SK-MEL-5 (cell line): ENCODE measurements at regions not wholly inside any gene's neighbourhood (a gene's known extent, or its start where the extent isn't known, plus 50 kb on each side); places are given as distances from the start of the nearest gene placed in this dataset.
"Not testable (repeated sequence)": the region's sequence is repeated elsewhere in the genome, so short reads cannot be mapped to it uniquely, and the experiment has no call there.

Experiments used
- DNase-seq: peaks from one replicate; pipeline ENCODE4 v3.0.0-alpha.2; 2016; ENCODE audit warnings: low read depth, low spot score
- in situ Hi-C: cut with HindIII; loops from 2 replicates; pipeline ENCODE4 v1.10.0; 2016; ENCODE audit warnings: low sequenced_read_pairs, high pct_unique_total_duplicates, low pct_unique_long_range_greater_than_20kb

- DNase-seq: no peak
- in situ Hi-C loops: no loop called here
Measured at GRCh38 chr11:110347660-110348059, 51.2 kb upstream of the RDX start.

- peak; percentile 98 for DNase-seq
- in situ Hi-C loops: no loop called here
Measured at GRCh38 chr11:110349138-110349996, 53.0 kb upstream of the RDX start.

DNA sequence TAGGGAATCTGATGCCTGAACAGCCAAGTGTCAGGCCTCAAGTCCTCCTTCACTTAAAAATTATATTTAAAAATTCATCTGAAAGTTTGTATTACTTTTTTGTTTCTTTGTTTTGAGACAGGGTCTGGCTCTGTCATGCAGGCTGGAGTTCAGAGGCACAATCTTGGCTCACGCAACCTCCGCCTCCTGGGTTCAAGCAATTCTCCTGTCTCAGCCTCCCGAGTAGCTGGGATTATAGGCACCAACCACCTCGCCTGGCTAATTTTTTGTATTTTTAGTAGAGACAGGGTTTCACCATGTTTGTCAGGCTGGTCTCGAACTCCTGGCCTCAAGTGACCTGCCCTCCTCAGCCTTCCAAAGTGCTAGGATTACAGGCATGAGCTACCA, 53.6 kb upstream of the RDX start:
- in situ Hi-C loops, DNase-seq: not testable (repeated sequence)

- in situ Hi-C loops: no loop called here
- DNase-seq: peak; percentile 91
Measured at GRCh38 chr11:110355011-110355744, 58.8 kb upstream of the RDX start.

DNA sequence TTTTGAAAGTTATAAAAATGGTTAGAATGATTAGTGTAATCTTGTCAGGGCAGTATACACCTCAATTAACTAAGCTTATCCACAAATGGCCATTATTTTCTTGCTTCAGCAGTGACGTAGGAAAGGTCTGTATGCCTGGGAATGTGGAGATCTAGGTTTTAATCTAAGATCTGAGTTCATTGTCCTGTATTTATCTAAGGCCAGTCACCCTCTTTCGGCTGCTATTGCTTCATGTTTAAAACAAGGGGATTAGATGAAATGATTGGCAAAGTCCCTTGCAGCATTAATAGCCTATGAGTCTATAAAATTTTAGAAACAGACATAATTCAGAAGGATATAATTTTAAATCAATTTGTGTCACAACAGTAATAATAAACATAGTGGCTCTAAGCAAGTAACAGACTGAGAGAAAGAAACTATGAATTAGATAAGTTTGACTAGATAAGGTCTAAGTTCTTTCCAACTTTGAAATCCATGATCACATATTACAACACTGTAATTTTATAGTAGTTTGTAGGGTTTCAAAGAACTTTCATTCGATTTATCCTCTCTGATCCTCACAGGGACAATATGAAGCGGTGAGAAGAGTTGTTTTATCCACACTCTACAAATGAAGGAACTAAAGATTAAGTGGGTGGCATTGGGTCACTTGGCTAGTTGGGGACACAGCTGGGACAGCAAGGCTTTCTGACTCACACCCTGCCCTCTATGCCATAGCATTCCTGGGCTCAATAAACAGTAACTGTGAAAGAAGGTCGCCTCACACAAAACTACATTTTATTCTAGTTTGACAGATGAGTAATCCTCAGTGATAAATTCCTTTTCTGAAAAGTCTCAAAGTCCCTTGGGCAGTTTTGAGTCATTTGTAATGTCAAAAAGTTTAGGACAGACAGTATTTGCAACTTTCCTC, 60.6 kb upstream of the RDX start:
- peak; percentile 71 for DNase-seq
- in situ Hi-C loops: no loop called here

DNA sequence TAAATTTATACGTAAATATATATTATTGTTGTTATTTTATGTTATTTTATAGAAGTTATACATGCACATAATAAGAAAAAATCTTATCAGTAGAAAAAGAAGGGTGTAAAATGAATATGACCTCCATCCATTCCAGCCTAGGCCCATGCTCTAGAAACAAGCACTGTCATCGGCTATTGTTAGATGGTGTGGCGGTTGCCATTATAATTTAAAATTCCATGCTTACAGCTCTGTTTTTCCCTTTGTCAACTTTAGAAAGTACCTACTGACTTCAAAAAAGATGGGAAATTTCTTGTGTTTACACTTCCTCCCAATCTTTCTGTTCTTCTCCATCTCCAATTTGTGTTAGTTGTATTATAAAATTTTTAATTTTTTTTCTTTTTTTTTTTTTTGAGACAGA, 61.9 kb upstream of the RDX start:
- in situ Hi-C loops: no loop called here
- no peak for DNase-seq

GRCh38 chr11:110360781-110361408, 64.5 kb upstream of the RDX start:
- in situ Hi-C loops, DNase-seq: not testable (repeated sequence)

DNA sequence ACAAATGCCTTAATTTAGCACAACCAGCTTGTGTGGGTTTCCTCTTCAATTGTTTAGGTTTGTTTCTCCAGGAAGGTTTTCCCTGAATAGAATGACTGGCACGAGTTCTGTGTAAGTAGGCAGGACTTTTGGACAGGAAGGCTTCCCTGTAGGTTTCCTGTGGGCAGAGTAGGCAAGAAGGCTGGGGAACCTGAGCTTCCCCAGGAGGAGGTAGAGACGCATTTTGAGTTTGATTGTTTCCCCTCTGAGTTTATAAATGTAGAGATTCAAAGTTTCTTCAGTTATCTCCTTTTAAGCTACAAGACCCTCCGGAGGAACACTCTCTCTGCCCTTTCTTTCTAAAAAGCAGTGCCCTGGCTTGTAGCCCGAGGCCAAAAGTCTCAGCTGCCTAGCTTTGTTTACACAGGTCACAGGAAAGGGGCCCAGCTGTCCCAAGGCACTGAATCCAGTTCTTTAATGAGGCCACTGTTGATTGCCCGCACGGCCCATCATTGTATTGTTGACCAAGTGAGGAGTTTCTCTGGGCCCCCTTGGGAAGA, 66.6 kb upstream of the RDX start:
- in situ Hi-C loops: no loop called here
- DNase-seq: peak; percentile 86

DNA sequence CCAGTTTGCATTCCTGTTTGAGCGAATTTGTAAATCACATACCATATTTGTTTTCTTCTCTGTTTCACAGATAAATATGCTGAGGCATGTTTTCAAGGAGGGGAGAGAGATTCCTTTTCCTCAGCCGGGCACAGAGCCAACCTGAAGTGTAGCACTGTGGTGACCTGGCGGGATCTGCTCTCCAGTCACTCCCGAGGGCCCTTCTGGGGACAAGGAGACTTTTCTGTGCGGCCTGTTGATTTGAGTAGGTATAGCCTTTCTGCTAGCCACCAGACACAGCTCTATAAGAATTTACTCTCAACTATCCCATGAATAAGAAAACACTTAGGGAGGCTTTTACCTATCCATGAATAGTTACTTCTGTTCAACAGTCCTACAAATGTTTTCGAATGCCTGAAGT, 63.5 kb upstream of the FDX1 start:
- in situ Hi-C loops: no loop called here
- no peak for DNase-seq

DNA sequence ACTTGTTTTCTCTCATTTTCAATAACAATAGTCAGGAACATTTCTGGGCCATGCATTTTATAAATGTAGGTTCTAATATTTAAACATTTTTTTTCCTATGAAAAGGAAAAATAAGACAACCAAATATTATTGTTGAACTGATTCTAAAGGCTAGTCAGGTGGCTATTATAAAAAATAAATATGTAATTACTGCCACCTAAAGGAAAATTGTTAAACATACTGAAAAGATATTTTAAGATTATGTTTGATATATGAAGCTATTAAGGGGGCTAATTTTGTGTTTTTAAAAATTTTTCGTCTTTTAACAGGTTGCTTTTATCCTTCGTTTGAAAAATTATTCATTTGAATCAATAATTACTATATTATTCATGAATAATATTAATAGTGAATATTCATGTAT, 62.2 kb upstream of the FDX1 start:
- no peak for DNase-seq
- in situ Hi-C loops: no loop called here

GRCh38 chr11:110371084-110371483, 58.7 kb upstream of the FDX1 start:
- in situ Hi-C loops: no loop called here
- DNase-seq: peak; percentile 29

DNA sequence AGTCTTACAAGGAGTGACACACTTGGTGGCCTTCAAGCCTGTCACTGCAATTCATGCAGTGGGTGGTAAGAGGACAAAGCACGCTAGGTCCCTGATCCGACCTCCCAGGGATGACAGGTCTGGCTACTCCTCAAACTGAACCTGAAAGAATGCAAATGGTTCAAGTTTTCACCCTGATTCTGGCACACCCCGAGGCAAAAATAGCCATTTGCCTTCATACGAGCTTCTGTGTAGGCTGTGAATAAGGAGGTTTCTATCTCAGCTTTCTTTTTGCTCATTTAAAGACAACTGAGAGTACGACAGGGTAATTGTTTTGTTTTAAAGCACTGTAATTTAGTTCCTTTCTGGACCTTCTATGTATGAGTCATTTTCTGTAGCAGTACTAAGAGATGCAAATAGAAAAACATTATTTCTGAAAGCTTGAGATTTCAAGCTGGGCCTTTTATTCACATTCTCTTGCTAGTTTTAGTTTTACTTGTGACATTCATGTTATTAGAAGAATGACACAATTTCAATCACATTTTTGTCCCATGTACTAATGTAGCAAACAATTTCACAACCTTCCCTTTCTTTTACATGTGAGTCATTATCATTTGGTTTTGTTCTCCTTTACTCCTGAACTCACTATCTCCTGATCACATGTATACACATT, 56.6 kb upstream of the FDX1 start:
- peak; percentile 37 for DNase-seq

DNA sequence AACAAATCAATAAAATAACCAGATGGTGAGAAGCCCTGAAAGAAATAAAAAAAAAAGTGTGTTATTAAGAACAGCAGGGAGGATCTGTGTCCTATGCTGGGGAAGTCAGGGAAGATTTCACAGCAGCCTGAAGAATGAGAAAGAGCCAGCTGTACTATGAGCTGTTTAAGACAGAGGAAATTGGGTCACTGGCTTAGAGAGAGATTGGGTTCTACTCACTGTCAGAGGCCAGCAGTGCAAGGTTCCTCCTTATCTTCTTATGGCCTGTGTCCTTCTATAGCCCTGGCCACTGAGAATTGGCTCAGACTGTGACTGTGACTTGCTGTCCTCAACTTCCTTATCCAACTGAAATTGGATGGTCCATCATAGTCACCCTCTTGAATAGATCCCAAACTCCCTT, 54.8 kb upstream of the FDX1 start:
- DNase-seq: no peak
- in situ Hi-C loops: no loop called here

More for the DNA sequence above, 56.6 kb upstream of the FDX1 start:
- in situ Hi-C loops: no loop called here

DNA sequence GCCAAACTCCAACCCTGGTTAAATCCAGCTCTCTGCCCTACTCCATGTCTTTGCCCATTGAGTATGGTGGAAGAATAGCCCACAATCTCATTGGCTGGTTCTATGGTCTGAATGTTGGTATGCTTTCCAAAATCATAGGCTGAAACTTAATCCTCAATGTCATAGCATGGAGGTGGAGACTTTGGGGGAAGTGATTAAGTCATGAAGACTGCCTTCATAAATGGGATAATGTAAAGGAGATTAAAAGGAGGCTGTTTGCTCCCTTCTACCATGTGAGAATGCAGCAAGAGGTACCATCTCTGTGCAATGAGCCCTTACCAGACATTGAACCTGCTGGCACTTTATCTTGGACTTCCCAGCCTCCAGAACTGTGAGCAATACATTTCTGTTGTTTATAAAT, 54.4 kb upstream of the FDX1 start:
- in situ Hi-C loops: no loop called here

DNA sequence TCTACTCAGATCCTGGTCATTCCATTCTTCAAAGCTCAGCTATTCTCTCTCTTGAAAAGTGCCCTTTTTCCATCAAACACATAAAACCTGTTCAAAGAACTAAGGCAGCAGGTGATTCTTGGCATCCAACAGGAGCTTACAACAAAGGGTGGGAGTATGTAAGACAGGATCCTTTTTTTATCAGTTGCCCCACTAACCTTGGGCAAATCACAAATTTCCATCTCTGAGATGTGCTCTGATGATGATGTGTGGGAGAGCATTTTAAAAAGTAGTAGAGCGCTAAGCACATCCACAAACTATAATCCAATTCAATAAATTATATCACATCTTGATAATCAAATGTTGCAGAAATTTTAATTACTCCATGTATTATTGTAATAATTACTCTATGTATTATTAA, 53.7 kb upstream of the FDX1 start:
- DNase-seq: no peak
- in situ Hi-C loops: no loop called here

More for the DNA sequence above, 54.4 kb upstream of the FDX1 start:
- DNase-seq: no peak

DNA sequence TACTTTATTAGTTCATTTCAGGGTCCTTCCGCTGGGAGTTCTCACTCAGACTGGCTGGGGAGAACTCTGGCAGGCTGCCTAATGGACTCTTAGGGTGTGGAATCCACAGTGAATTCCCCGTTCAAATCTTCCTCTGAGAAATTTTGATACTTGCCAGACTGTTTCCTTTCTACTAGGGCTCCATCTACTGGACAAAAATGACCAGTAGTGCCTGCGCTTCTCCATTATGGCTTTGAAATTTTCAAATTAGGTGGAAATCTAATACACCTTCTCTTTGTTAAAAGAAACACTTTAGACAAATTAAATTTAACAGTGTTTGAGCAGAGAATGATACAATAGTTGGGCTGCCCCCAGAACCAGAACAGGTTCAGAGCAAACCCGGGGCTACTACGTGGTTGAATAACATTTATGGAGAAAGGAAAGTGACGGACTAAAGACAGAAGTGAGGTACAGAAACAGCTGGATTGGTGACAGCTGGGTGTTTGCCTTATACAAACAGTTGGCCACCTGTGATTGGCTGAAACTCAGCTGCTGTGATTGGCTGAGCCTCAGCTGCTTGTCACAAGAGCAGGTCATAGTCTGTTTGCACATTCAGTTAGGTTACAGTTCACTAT, 52.9 kb upstream of the FDX1 start:
- in situ Hi-C loops: no loop called here
- DNase-seq: peak; percentile 89
